H1 (cell line): ENCODE measurements at regions not wholly inside any gene's neighbourhood (a gene's known extent, or its start where the extent isn't known, plus 50 kb on each side); places are given as distances from the start of the nearest gene placed in this dataset.

Experiments
- CTCF ChIA-PET: fragments of 300-600 bp; sonication (Branson Sonifier 250); formaldehyde crosslinking; loops from one replicate; lab custom pipeline; 2021; ENCODE audit not compliant: partially characterized antibody; lab: Charles Lee
- POLR2A ChIA-PET: fragments of 300-600 bp; sonication (Branson Sonifier 250); formaldehyde crosslinking; loops from one replicate; lab custom pipeline; 2021; ENCODE audit warnings: inconsistent platforms; ENCODE audit not compliant: partially characterized antibody; lab: Charles Lee
- DNase-seq, 2 experiments: peaks; one replicate each; pipeline versions ENCODE4 v3.0.0 to v3.0.0-alpha.2; 2010 to 2022; ENCODE audit warnings: low spot score in 2 of 2, low read depth in 1 of 2, mixed read lengths in 1 of 2
- FAIRE-seq: peaks from 2 replicates; lab custom pipeline; 2011; peaks lifted over from hg19 to GRCh38; lab: Jason Lieb, UNC
- H2AFZ ChIP-seq: 2 replicates; pipeline ENCODE4 v1.8.1; 2012; ENCODE audit warnings: low read length, inconsistent platforms
- H2AK5ac ChIP-seq: 2 replicates; pipeline ENCODE4 v1.6.1; 2013; ENCODE audit warnings: low read depth, low read length
- H2BK120ac ChIP-seq: replicated peaks from 2 replicates; pipeline ENCODE3; 2013; ENCODE audit warnings: low read depth, low read length, inconsistent platforms
- H2BK12ac ChIP-seq: 2 replicates; pipeline ENCODE4 v1.6.1; 2013; ENCODE audit warnings: low read depth, low read length
- H2BK15ac ChIP-seq: 2 replicates; pipeline ENCODE4 v1.6.1; 2013; ENCODE audit warnings: low read length
- H2BK20ac ChIP-seq: 2 replicates; pipeline ENCODE4 v1.6.1; 2013; ENCODE audit warnings: low read length
- H2BK5ac ChIP-seq: 2 replicates; pipeline ENCODE4 v1.6.1; 2013; ENCODE audit warnings: low read depth, low read length
- H3K14ac ChIP-seq: 2 replicates; pipeline ENCODE4 v1.6.1; 2013; ENCODE audit warnings: inconsistent platforms; ENCODE audit not compliant: insufficient read length
- H3K18ac ChIP-seq: 2 replicates; pipeline ENCODE4 v1.6.1; 2013; ENCODE audit warnings: low read length; ENCODE audit errors: extremely low read depth
- H3K23ac ChIP-seq: 2 replicates; pipeline ENCODE4 v1.6.1; 2013; ENCODE audit warnings: inconsistent platforms; ENCODE audit not compliant: insufficient read length
- H3K23me2 ChIP-seq: 2 replicates; pipeline ENCODE4 v1.6.1; 2013; ENCODE audit warnings: low read depth, low read length
- H3K27ac ChIP-seq: 2 replicates; pipeline ENCODE4 v1.6.1; 2011; ENCODE audit warnings: low read depth, low read length, inconsistent platforms
- H3K27me3 ChIP-seq, 4 experiments: replicated peaks in 1 of 4; 1 replicate in 1 of 4; 2 replicates in 3 of 4; pipeline versions ENCODE4 v1.6.1 to v1.8.1; 2011 to 2013; ENCODE audit warnings: low read length in 3 of 4, mild to moderate bottlenecking in 3 of 4, inconsistent platforms in 2 of 4, mixed read lengths in 2 of 4, moderate library complexity in 1 of 4; ENCODE audit not compliant: control insufficient read depth in 3 of 4, insufficient read depth in 3 of 4; ENCODE audit errors: extremely low read depth in 1 of 4
- H3K36me3 ChIP-seq, 4 experiments: 2 replicates each; pipeline versions ENCODE4 v1.6.1 to v1.8.1; 2011 to 2013; ENCODE audit warnings: mild to moderate bottlenecking in 4 of 4, low read length in 3 of 4, moderate library complexity in 2 of 4, control low read depth in 1 of 4, inconsistent platforms in 1 of 4; ENCODE audit not compliant: insufficient read depth in 4 of 4, control insufficient read depth in 2 of 4
- H3K4ac ChIP-seq: replicated peaks from 2 replicates; pipeline ENCODE3; 2013; ENCODE audit warnings: low read length, low read depth, mixed read lengths, inconsistent platforms; ENCODE audit not compliant: insufficient read length
- H3K4me1 ChIP-seq, 4 experiments: replicated peaks in 1 of 4; 1 replicate in 1 of 4; 2 replicates in 3 of 4; pipeline versions ENCODE4 v1.6.1 to v1.8.1; 2011 to 2013; ENCODE audit warnings: low read length in 3 of 4, inconsistent platforms in 2 of 4, mixed read lengths in 1 of 4; ENCODE audit not compliant: insufficient read depth in 4 of 4, control insufficient read depth in 3 of 4
- H3K4me2 ChIP-seq, 2 experiments: 2 replicates each; pipeline versions ENCODE4 v1.6.1 to v1.8.1; 2011 to 2013; ENCODE audit warnings: low read depth in 2 of 2, low read length in 2 of 2, control low read depth in 1 of 2, inconsistent platforms in 1 of 2, mild to moderate bottlenecking in 1 of 2; ENCODE audit not compliant: insufficient read depth in 1 of 2
- H3K4me3 ChIP-seq, 4 experiments: fragments of 200-600, 300-600 bp in 1 of 4; sonication (generic), shearing (Covaris generic), sonication (Bioruptor Twin) in 1 of 4; 2 replicates each; pipeline versions ENCODE4 v1.5.1 to v1.8.1; 2011 to 2016; ENCODE audit warnings: low read length in 4 of 4, low read depth in 3 of 4, control low read depth in 2 of 4, inconsistent platforms in 2 of 4, mild to moderate bottlenecking in 2 of 4, mixed read lengths in 1 of 4, moderate library complexity in 1 of 4; ENCODE audit not compliant: insufficient read depth in 2 of 4; ENCODE audit errors: extremely low read depth in 1 of 4
- H3K56ac ChIP-seq: replicated peaks from 2 replicates; pipeline ENCODE3; 2013; ENCODE audit warnings: low read depth, mild to moderate bottlenecking, mixed read lengths, low read length, inconsistent platforms; ENCODE audit not compliant: insufficient read length
- H3K79me1 ChIP-seq: 2 replicates; pipeline ENCODE4 v1.6.1; 2013; ENCODE audit warnings: low read depth, low read length, control low read depth
- H3K79me2 ChIP-seq, 2 experiments: 2 replicates each; pipeline versions ENCODE4 v1.6.1 to v1.8.1; 2012 to 2013; ENCODE audit warnings: low read length in 2 of 2, mild to moderate bottlenecking in 2 of 2, inconsistent platforms in 1 of 2; ENCODE audit not compliant: insufficient read depth in 2 of 2, control insufficient read depth in 1 of 2
- H3K9ac ChIP-seq, 4 experiments: replicated peaks in 1 of 4; 1 replicate in 1 of 4; 2 replicates in 3 of 4; pipeline versions ENCODE4 v1.6.1 to v1.8.1; 2011 to 2013; ENCODE audit warnings: low read depth in 3 of 4, low read length in 3 of 4, control low read depth in 2 of 4, mild to moderate bottlenecking in 2 of 4, moderate library complexity in 2 of 4, inconsistent platforms in 1 of 4; ENCODE audit errors: extremely low read depth in 1 of 4
- H3K9me3 ChIP-seq, 2 experiments: 2 replicates each; pipeline versions ENCODE4 v1.6.1 to v1.8.1; 2012 to 2013; ENCODE audit warnings: mild to moderate bottlenecking in 2 of 2, moderate library complexity in 2 of 2, control low read depth in 1 of 2, inconsistent platforms in 1 of 2, low read depth in 1 of 2, low read length in 1 of 2, mixed read lengths in 1 of 2; ENCODE audit not compliant: insufficient read depth in 2 of 2
- H4K20me1 ChIP-seq, 2 experiments: replicated peaks in 1 of 2; 2 replicates each; pipeline versions ENCODE3 to v1.8.1; 2011 to 2013; ENCODE audit warnings: inconsistent platforms in 2 of 2, low read length in 2 of 2, mild to moderate bottlenecking in 1 of 2; ENCODE audit not compliant: insufficient read depth in 2 of 2, control insufficient read depth in 1 of 2
- H4K5ac ChIP-seq: 2 replicates; pipeline ENCODE4 v1.6.1; 2013; ENCODE audit warnings: low read length, low read depth, mixed read lengths, inconsistent platforms; ENCODE audit not compliant: insufficient read length
- H4K8ac ChIP-seq: 2 replicates; pipeline ENCODE4 v1.8.0; 2013; ENCODE audit warnings: mild to moderate bottlenecking, moderate library complexity, low read length, inconsistent platforms; ENCODE audit not compliant: insufficient read depth; ENCODE audit errors: extremely low read depth
- H4K91ac ChIP-seq: replicated peaks from 2 replicates; pipeline ENCODE3; 2013; ENCODE audit warnings: low read length, mixed read lengths, inconsistent platforms; ENCODE audit not compliant: insufficient read length
- HDAC6 ChIP-seq: IDR thresholded peaks from one replicate; pipeline ENCODE4 v1.7.1; 2012; ENCODE audit warnings: low read depth, mild to moderate bottlenecking, inconsistent platforms, low read length, moderate library complexity
- WGBS, 2 experiments: shearing (Covaris generic) in 1 of 2; methylation state at CpG; one replicate each; pipeline versions ENCODE4 v1.1.6 to v1.1.7; 2013 to 2015; ENCODE audit warnings: low lambda C conversion rate in 2 of 2, mixed read lengths in 2 of 2, inconsistent platforms in 1 of 2, low coverage in 1 of 2, missing lambda C conversion rate in 1 of 2; ENCODE audit not compliant: insufficient replicate concordance in 2 of 2, insufficient coverage in 1 of 2, insufficient read length in 1 of 2; ENCODE audit errors: extremely low coverage in 1 of 2, missing lambda C conversion rate in 1 of 2; 5-methylcytosine and 5-hydroxymethylcytosine counted together

DNA sequence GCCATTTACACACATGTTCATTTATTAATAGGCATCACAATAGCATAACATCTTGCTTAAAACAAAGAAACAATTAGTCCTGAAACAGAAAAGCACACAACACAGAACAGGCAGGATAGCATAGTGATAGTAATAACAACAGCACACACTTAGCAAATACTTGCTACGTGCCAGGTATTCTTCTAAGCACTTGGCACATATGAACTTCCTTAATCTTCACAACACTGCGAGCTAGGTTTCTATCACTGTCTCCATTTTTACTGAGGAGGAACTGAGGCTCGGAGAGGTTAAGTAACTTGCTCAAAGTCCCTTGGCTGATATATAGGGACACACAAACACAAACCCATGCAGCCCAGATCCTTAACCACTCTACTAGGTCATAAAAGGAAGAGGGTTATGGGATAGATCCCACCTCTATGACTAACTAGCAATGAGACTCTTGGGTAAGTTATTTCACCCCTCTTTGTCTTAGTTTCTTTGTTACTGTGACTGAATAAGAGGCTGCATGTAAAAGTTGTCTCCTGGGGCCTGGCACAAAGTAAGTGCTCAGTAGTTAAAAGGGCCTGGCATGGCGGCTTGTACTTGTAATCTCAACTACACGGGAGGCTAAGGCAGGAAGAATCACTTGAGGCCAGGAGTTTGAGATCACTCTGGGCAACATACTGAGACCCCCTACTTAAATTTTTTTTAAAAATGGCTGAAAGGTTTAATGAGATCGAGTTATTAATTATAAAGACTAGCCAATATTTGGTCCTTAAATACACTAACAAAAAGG is 181.0 kb upstream of the RHOBTB1 start:
- Histone ChIP-seq H4K5ac (no peak overlapping the region), H4K8ac (no peak overlapping the region), H3K27me3 (no peaks in the 10 kb centered on the region), H2BK12ac (no peak overlapping the region), H2AK5ac (no peak overlapping the region), H2BK15ac (no peak overlapping the region), H3K18ac (no peak overlapping the region), H3K9ac (no peak overlapping the region), H3K79me1 (no peaks in the 10 kb centered on the region), H3K27ac (no peak overlapping the region), H3K36me3 (no peaks in the 10 kb centered on the region), H3K14ac (no peak overlapping the region), H2BK5ac (no peak overlapping the region), H4K91ac (no peak overlapping the region), H2BK20ac (no peak overlapping the region), H2BK120ac (no peak overlapping the region), H3K56ac (no peak overlapping the region), H3K4me1 (no peaks in the 10 kb centered on the region), H3K4me2 (no peak overlapping the region), H3K4me3 (no peak overlapping the region), H4K20me1 (no peaks in the 10 kb centered on the region), H3K9me3 (no peaks in the 10 kb centered on the region), H3K4ac (no peak overlapping the region), H3K23ac (no peak overlapping the region), H2AFZ (no peak overlapping the region; the same call in 1 of the 2 replicates), H3K23me2 (peaks cover 4% of the 10 kb centered on the region; the same call in 1 of the 2 replicates), H3K79me2 (no peaks in the 10 kb centered on the region)
- 96% methylated on average over 6 of the region's 6 CpGs; no CpG with 5 or more reads in 1 of the 2 experiments for WGBS, 2 experiments
- no peak for DNase-seq
- ChIA-PET POLR2A (no interaction called here), CTCF (interaction anchor here (1.2 kb wide), 1 partner anchor 8 kb away, joined by 3 read pairs; no protein-coding TSS in a partner anchor)
- TF ChIP-seq HDAC6: no peak
- no peak for FAIRE-seq
